ENCODE measurements at regions not wholly inside any gene's neighbourhood (a gene's known extent, or its start where the extent isn't known, plus 50 kb on each side); places are given as distances from the start of the nearest gene placed in this dataset.
"Not testable (repeated sequence)": the region's sequence is repeated elsewhere in the genome, so short reads cannot be mapped to it uniquely, and the experiment has no call there.

- DNase-seq (ENCODE audit: low read depth in 2 of 2): not testable (repeated sequence)
Measured at GRCh38 chr10:90119631-90120280, 418.4 kb downstream of the KIF20B start.

DNA sequence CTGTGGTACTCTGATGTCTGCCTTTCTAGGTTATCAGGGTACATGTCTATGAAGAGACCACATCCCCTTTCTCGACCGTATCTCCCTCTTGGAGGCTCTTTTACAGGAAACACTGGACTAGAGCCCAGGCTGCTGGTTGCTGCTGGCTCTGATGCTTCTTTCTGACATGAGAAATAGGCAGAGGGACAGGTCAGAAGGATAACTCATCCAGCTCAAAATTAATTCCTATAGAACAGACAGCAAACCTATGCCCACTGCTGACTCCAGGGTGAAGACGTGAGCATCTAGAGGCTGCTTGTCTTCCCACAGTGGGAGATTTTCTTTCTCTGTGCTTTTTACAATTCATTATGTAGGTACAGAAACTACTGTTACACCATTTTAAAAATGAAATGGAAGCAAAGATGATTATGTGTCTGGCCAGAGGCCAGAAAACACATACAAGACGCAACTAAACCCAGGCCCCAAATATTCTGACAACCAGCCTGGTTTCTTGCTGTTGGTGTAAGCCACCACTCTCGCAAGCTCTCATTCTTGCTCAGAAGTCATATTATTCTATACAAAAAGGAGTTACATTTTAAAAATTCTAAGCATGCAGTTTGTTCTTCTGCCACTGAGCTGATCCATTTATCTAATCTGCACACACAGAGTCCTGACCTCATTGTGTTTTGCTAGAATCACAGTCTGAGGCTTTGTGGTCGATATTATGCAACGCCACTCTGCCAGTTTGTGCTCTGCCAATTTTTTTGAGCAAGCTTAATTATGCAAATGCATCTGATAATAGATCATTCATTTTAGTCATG is 424.3 kb downstream of the KIF20B start:
- no peak for DNase-seq (ENCODE audit: low read depth in 2 of 2)

- no peak for DNase-seq (ENCODE audit: low read depth in 2 of 2)
Measured at GRCh38 chr10:90126256-90126595, 424.8 kb downstream of the KIF20B start.

- no peak for DNase-seq (ENCODE audit: low read depth in 2 of 2)
Measured at GRCh38 chr10:90130321-90131086, 429.1 kb downstream of the KIF20B start.

DNA sequence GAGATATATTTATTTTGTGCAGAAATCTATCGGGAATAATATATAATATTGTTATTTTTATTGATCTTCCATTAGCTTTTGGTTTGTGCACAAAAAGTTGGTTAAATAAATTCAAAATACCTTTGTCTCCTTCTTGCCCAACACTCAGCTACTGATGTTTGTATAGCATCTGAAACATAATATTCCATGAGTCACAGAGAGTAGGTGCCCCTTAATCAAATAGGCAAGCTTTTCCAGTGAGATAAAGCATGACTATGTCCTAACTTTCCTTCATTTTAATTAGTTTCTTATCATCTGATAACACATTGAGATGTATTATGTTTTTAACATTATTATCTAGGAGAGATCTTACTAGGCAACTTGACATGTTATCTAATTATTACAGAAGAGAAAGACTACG is 432.2 kb downstream of the KIF20B start:
- DNase-seq (ENCODE audit: low read depth in 2 of 2): no peak

- DNase-seq (ENCODE audit: low read depth in 2 of 2): peak in 1 of 2 donors; percentile 20
Measured at GRCh38 chr10:90136731-90137316, 435.4 kb downstream of the KIF20B start.

GRCh38 chr10:90138844-90139243 is 437.5 kb downstream of the KIF20B start:
- DNase-seq (ENCODE audit: low read depth in 2 of 2): no peak

DNA sequence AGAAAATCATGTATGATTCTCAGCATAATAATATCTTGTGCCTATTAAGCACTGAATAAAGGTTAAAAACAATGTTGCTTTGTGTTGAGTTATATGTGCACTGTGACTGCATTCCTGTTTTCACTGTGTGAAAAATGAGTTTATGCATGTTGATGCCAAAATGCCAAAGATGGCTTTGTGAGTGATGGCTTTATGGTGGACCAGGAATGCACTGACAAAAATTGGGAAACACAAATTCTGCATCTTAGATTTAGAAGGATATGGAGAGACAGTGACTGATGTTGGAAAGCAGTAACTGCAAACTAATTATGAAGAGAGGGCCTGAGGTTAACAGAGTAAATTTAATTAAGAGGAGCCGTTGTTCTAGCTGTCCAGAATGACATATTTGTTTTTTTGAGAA is 440.4 kb downstream of the KIF20B start:
- DNase-seq (ENCODE audit: low read depth in 2 of 2): no peak

DNA sequence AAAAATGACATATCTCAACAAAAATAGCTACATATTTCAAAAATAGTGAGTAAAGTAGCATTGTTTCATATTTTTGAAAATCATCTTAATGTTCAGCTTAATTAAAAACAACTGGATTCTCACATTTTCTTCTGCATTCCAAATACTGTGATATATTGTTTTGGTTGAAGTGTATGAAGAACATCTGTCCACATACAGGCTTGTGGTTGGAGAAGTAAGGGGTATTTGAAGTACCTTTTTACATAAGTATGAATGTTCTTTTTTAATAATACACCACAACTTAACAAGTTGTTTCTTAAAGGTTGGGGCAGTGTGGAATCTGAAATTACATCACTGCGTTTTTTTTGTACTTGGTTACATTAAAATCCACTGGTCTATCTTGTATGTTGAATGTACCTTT is 442.5 kb downstream of the KIF20B start:
- DNase-seq (ENCODE audit: low read depth in 2 of 2): no peak

- DNase-seq (ENCODE audit: low read depth in 2 of 2): peak in 1 of 2 donors; percentile 8
Measured at GRCh38 chr10:90148116-90148855, 446.9 kb downstream of the KIF20B start.

- DNase-seq (ENCODE audit: low read depth in 2 of 2): no peak
Measured at GRCh38 chr10:90149563-90149962, 448.2 kb downstream of the KIF20B start.

DNA sequence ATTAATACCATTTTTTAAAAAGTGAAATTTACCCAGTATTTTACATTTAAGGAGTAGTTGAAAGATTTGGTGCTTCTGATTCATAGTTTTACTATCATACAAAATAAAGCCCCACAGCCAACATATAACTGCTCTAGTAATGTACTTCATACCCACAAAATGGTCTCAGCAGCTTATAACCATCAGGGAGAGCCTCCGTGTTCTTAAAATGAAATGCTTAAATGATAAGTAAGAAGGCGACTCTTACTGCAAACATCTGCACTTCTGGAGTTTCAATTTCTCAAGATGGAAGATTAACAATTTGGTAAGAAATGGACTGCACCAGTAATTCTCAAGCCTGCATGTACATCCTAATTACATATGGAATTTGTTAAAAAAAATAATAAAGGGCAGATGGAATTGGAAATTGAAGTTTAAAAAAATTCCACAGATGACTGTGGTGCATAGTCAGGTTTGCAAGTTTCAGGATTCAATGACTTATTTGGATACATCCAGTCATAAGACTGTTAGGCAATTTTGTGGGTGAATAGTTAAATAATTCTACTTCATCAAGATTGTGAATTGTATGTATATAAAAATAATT is 461.0 kb downstream of the KIF20B start:
- no peak for DNase-seq (ENCODE audit: low read depth in 2 of 2)

- no peak for DNase-seq (ENCODE audit: low read depth in 2 of 2)
Measured at GRCh38 chr10:90167174-90168064, 466.0 kb downstream of the KIF20B start.

DNA sequence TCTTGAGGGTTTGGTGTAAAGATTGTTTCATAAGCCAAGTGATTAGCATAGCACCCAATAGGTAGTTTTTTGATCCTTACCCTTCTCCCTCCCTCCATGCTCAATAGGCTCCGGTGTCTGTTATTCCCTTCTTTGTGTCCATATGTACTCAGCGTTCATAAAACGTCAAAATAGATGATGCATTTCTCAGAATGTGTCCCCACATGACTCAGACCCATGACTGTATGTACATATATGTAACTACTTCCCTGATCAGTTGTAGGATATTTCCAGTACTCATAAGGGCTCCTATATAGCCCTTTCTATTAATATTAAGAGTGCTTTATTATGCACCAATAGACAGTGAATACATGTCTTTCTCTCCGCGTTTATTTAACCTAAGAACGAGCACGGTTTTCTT is 466.9 kb downstream of the KIF20B start:
- DNase-seq (ENCODE audit: low read depth in 2 of 2): no peak

DNA sequence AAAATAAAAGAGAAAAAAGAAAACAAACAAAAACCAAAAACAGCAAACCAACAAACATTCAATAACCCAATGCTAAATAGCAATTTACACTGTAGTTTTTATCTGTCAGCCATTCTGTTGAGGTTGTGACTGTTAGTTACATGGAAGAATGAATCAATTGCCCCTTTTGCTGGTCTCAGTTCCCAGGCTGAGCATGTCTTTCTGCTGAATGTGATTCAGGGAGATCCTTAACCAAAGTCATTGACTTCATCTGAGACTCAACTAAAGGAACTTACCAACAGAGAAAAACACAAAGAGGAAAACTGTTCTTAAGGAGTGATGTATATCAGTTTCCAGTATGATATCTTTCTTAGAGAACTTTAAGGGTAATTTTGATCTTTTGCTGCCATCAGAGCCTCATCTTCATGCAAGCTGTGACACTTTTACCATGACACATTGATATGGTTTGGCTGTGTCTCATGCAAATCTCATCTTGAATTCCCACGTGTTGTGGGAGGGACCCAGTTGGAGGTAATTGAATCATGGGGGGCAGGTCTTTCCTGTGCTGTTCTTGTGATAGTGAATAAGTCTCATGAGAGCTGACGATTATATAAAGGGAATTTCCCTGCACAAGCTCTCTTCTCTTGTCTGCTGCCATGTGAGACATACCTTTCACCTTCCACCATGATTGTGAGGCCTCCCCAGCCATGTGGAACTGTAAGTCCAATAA is 469.8 kb downstream of the KIF20B start:
- no peak for DNase-seq (ENCODE audit: low read depth in 2 of 2)

DNA sequence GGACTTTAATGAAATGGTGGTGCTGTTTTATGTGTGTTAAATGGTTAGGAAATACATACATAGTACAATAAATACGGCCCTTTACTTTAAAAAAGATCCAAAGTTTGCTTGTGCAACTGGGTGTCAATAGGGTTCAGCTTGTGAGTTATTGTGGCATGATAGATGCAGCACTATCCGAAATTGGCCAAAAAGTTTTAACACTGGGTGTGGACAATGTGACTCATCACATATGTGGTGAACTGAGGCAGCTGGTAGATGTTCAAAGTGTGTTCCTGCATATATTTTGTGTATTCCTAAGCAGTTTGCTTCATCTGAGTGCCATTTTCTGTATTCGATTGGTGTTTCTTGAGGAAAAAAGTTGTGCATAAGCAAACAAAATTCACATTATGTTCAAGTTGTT is 473.1 kb downstream of the KIF20B start:
- DNase-seq (ENCODE audit: low read depth in 2 of 2): no peak

DNA sequence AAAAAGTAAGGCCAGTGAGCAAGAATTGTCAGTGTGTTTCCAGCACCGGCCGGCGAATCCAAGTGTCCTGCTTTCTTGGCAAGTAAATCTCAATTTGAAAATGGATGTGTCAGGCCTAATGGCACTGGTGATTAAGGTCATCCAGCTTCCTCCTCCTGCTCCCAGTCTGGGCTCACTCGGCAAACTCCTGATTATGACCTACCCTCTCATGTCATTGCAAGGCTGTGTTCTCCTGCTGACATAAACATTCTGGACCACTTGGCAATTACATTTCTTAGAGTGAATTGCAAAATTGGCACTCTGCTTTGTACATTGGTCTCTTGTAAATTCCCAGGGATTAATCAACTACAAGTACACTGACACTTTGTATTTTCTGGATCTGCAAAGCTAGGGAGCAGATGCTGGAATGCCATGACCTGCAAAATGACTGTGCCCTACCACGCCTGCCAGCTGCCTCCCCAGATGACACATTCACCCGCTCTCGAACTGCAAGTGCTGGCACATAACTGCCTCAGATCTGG is 473.8 kb downstream of the KIF20B start:
- no peak for DNase-seq (ENCODE audit: low read depth in 2 of 2)

DNA sequence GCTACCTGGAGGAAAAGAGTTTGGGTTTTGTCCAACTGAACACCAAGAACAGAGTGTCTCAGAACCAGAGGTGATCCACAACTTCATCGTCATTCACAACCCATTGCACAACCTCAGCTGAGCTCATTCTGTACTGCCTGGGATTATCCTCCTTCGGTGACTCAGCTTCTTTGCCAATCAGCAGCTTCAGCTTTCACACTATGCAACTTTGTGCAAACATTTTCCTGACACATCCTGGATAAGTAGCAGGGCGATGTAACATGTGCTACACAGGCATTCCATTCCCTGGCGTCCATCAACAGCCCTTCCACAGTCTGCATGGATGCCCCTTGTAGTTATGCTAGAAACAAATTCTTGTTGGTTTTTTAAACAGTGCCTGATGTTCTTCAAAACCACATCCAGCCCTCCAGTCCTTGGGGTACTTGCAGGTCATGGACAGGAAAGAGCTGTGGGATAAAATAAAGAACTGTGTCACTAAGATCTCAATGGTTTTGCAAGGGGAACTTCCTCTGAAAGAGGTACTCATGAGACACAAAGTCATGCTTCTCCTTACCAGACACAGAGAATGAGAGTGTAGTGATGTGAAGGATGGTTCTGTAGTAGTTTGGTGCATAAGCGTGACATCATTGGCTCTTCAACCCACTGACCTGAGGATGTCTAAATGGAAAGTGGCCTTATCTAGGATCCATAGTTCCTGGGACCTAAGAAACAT is 478.5 kb downstream of the KIF20B start:
- no peak for DNase-seq (ENCODE audit: low read depth in 2 of 2)
